ENCODE measurements at regions not wholly inside any gene's neighbourhood (a gene's known extent, or its start where the extent isn't known, plus 50 kb on each side); places are given as distances from the start of the nearest gene placed in this dataset.

GRCh38 chr20:22384978-22385377 lies 199.4 kb downstream of the FOXA2 start:
- TF ChIP-seq, protein P1, sequence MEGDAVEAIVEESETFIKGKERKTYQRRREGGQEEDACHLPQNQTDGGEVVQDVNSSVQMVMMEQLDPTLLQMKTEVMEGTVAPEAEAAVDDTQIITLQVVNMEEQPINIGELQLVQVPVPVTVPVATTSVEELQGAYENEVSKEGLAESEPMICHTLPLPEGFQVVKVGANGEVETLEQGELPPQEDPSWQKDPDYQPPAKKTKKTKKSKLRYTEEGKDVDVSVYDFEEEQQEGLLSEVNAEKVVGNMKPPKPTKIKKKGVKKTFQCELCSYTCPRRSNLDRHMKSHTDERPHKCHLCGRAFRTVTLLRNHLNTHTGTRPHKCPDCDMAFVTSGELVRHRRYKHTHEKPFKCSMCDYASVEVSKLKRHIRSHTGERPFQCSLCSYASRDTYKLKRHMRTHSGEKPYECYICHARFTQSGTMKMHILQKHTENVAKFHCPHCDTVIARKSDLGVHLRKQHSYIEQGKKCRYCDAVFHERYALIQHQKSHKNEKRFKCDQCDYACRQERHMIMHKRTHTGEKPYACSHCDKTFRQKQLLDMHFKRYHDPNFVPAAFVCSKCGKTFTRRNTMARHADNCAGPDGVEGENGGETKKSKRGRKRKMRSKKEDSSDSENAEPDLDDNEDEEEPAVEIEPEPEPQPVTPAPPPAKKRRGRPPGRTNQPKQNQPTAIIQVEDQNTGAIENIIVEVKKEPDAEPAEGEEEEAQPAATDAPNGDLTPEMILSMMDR (IDR thresholded peaks at IDR 0.05), result no peak
- TF ChIP-seq POLR2A (IDR thresholded peaks at IDR 0.05), result no peak
- no peak for TF ChIP-seq POLR2AphosphoS5 (IDR thresholded peaks at IDR 0.05)
